Subcutaneous abdominal adipose tissue (tissue), 5 donors: ENCODE measurements at regions not wholly inside any gene's neighbourhood (a gene's known extent, or its start where the extent isn't known, plus 50 kb on each side); places are given as distances from the start of the nearest gene placed in this dataset.

Experiments used
- H3K27ac ChIP-seq: one replicate; pipeline ENCODE4 v1.7.0; 2013; ENCODE audit warnings: low read depth, mild to moderate bottlenecking, inconsistent platforms, low read length, moderate library complexity
- H3K27me3 ChIP-seq, 5 donors: one replicate each; pipeline ENCODE4 v1.7.0; 2013; ENCODE audit warnings: low read length in 5 of 5, inconsistent platforms in 1 of 5; ENCODE audit not compliant: control insufficient read depth in 5 of 5, insufficient read depth in 4 of 5
- H3K36me3 ChIP-seq, 5 donors: one replicate each; pipeline ENCODE4 v1.7.0; 2013; ENCODE audit warnings: low read length in 5 of 5; ENCODE audit not compliant: control insufficient read depth in 5 of 5, insufficient read depth in 5 of 5
- H3K4me1 ChIP-seq, 5 donors: one replicate each; pipeline ENCODE4 v1.7.0; 2013; ENCODE audit warnings: low read length in 5 of 5, mild to moderate bottlenecking in 3 of 5, moderate library complexity in 1 of 5; ENCODE audit not compliant: control insufficient read depth in 5 of 5, insufficient read depth in 5 of 5
- H3K4me3 ChIP-seq, 5 donors: one replicate each; pipeline ENCODE4 v1.7.0; 2013; ENCODE audit warnings: low read length in 5 of 5, low read depth in 1 of 5
- H3K9ac ChIP-seq, 5 donors: one replicate each; pipeline ENCODE4 v1.7.0; 2013; ENCODE audit warnings: low read length in 5 of 5, mild to moderate bottlenecking in 4 of 5, moderate library complexity in 3 of 5
- H3K9me3 ChIP-seq, 5 donors: one replicate each; pipeline ENCODE4 v1.7.0; 2013; ENCODE audit warnings: low read length in 5 of 5; ENCODE audit not compliant: control insufficient read depth in 5 of 5
- donor health status: healthy.
- donor health status: healthy.
- donor health status: healthy.
- donor health status: healthy.
- donor health status: healthy.

DNA sequence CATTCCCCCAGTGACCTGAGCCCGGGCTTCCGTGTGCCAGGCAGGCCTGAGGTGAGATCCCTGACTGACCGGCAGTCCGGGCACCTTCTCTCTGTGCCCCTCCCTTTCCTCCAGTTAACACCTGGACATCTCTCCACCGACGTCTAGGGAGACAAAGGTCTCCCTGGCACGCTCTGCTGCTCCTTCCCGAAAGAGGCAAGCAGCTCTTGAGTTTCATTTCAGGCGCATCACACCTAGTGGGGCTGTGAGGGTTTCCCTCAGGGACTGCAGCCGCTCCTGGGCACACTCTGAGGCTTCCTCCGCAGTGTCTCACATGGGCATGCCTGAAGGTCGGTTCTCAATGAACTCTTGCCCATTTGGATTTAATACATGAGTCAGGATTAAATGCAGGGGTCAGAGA lies 322.7 kb downstream of the CTTN start:
- H3K27ac ChIP-seq: no peak overlapping the region
- no peak overlapping the region for H3K9ac ChIP-seq
- no peaks in the 10 kb centered on the region for H3K9me3 ChIP-seq
- H3K36me3 ChIP-seq: no peaks in the 10 kb centered on the region
- no peaks in the 10 kb centered on the region for H3K4me1 ChIP-seq
- H3K27me3 ChIP-seq: peaks cover 11 to 27% (median 20%) of the 10 kb centered on the region in 5 donors
- no peak overlapping the region for H3K4me3 ChIP-seq

DNA sequence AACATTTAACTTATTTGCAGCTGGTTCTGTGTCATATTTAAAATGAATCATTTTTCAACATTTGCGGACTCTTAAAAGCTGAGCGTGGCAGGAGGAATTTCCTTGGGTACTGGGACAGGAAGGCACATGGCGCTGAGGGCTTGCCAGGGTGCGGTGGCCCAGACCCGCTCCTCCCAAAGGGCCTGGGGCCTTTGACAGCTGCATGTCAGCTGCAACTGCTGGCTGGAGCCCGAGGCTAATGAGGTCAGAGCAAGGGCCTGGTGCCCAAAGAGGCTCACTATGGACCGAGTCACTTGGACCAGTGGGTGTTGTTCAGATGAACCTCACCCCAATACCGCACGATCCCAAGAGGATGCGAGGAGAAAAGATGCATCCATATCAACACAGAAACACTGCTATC lies 326.9 kb downstream of the CTTN start:
- no peak overlapping the region for H3K27ac ChIP-seq
- no peak overlapping the region for H3K4me3 ChIP-seq
- peaks cover 0 to 10% (median 5%) of the 10 kb centered on the region in 5 donors for H3K9me3 ChIP-seq
- peaks cover 0 to 10% (median 6%) of the 10 kb centered on the region in 5 donors for H3K27me3 ChIP-seq
- no peak overlapping the region for H3K9ac ChIP-seq
- no peaks in the 10 kb centered on the region for H3K36me3 ChIP-seq
- no peaks in the 10 kb centered on the region for H3K4me1 ChIP-seq

DNA sequence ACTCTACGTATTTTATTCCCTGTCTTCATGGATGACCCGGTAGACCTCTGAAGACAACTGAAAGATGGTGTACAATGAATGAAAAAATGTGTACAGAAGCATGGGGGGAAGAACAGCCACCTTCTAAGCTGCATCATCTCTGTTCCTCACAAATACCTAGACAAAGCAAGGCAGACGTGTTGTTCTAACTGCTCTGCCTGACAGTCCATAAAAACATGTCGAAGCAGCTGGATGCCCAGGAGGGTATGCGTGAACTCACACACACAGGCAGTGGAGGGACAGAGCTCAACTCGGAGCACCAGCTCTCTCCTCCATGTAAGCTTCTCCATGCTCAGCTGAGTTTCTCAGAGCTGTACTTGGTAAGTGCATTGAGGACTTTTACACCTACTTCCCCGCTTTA lies 327.4 kb downstream of the CTTN start:
- Histone ChIP-seq H3K9me3 (peaks cover 0 to 10% (median 5%) of the 10 kb centered on the region in 5 donors), H3K4me3 (no peak overlapping the region), H3K36me3 (no peaks in the 10 kb centered on the region), H3K4me1 (no peaks in the 10 kb centered on the region), H3K27me3 (peaks cover 0 to 10% (median 6%) of the 10 kb centered on the region in 5 donors), H3K9ac (no peak overlapping the region), H3K27ac (no peak overlapping the region)

DNA sequence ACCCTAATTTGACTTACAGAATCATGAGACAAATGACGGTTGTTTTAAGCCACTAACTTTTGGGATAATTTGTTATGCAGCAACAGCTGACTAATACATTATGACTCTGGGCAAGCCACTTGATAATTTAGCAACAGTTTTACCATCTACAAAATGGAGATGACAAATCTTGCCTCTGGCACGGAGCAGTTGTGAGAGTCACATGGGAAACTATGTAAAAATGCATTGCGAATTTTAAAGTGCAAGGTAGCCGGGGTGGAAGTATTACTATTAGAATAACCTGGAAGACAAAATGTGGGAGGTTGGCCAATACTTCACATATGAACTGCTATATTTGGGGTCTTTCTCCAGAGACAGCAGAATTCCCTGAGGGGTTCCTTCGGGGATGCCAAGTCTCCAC lies 328.7 kb downstream of the CTTN start:
- no peaks in the 10 kb centered on the region for H3K36me3 ChIP-seq

DNA sequence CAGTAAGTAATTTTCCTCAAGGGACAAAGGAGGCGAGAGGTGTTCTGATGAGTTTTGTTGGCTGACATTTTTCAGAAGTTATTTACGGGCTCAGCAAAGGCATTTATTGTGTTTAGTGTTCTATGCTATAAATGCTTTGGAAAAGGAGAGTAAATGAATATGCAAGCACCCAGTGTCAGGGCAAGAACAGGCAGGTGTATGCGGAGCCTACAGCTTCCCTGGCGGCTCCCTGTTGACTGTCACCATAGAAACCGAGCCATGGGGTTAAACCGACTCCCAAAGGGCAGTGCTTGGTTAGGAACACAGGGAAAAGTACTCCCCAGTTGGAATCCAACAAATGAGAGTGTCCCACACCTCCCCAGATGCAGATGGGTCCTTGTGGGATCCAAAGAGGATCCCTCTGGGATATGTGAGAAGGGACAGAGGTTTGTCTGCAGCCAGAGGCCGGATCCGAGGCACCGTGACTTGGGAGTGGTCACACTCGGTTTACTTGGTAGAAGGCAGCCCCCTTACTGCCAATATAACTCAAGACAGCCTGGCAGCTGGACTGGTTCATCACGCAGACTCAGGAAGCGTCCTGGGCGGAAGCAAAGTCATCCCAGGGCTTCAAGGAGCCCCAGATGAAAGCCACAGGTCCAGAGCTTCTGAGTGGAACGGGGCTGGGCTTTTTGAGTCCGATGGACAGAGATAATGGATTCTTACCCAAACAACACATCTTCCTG lies 329.7 kb downstream of the CTTN start:
- Histone ChIP-seq H3K4me3 (no peak overlapping the region), H3K27me3 (peaks cover 0 to 10% (median 8%) of the 10 kb centered on the region in 5 donors), H3K27ac (no peak overlapping the region), H3K9ac (no peak overlapping the region), H3K9me3 (peaks cover 0 to 13% (median 5%) of the 10 kb centered on the region in 5 donors), H3K4me1 (no peaks in the 10 kb centered on the region), H3K36me3 (no peaks in the 10 kb centered on the region)

More for the DNA sequence above, 328.7 kb downstream of the CTTN start:
- no peak overlapping the region for H3K4me3 ChIP-seq
- no peaks in the 10 kb centered on the region for H3K4me1 ChIP-seq
- H3K9me3 ChIP-seq: peaks cover 0 to 13% (median 5%) of the 10 kb centered on the region in 5 donors
- H3K9ac ChIP-seq: no peak overlapping the region
- H3K27ac ChIP-seq: no peak overlapping the region
- peaks cover 0 to 8% (median 4%) of the 10 kb centered on the region in 5 donors for H3K27me3 ChIP-seq

DNA sequence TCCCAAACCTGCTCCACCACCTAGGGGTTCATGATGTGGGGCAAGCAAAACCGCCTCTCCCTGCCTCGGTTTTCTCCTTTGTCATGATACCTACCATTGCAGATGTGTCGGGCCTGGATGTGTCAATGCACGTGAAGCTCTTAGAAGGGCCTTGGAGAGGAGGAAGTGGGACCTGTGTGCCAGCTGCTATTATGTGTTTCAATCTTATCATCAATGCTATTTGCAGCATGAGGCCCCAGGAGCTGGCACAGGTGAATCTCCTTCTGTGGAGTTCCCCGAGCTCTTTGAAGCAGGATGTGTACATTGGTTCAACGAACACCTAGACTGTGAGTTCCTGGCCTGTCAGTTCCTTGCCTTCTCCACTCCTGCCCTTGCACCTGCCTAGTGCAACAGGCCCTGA lies 331.6 kb downstream of the CTTN start:
- H3K4me1 ChIP-seq: no peaks in the 10 kb centered on the region
- H3K4me3 ChIP-seq: no peak overlapping the region
- no peak overlapping the region for H3K27ac ChIP-seq
- H3K9me3 ChIP-seq: peaks cover 0 to 13% (median 5%) of the 10 kb centered on the region in 5 donors
- H3K27me3 ChIP-seq: peaks cover 0 to 14% (median 8%) of the 10 kb centered on the region in 5 donors
- no peaks in the 10 kb centered on the region for H3K36me3 ChIP-seq
- no peak overlapping the region for H3K9ac ChIP-seq

DNA sequence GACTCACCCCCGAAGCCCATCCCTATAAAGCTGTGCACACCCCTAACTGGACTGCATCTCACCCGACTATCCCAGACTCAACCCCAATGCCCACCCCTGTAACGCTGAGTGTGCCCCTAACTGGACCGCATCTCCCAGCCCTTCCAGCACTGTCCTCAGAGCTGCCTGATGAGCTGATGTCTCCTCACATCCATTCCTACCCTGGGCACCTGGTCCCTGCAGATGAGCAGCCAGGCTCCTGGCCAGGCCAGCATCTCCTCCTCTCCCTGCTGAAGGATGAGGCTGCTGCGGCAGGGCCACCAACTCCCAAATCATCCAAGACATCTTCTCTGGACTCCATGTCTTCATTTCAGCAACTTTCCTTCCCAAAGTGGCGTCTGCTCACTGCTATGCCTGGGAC lies 332.1 kb downstream of the CTTN start:
- H3K4me3 ChIP-seq: no peak overlapping the region
- peaks cover 0 to 14% (median 8%) of the 10 kb centered on the region in 5 donors for H3K27me3 ChIP-seq
- no peak overlapping the region for H3K27ac ChIP-seq
- H3K9me3 ChIP-seq: peaks cover 0 to 13% (median 5%) of the 10 kb centered on the region in 5 donors
- H3K4me1 ChIP-seq: no peaks in the 10 kb centered on the region
- H3K36me3 ChIP-seq: no peaks in the 10 kb centered on the region
- no peak overlapping the region for H3K9ac ChIP-seq

DNA sequence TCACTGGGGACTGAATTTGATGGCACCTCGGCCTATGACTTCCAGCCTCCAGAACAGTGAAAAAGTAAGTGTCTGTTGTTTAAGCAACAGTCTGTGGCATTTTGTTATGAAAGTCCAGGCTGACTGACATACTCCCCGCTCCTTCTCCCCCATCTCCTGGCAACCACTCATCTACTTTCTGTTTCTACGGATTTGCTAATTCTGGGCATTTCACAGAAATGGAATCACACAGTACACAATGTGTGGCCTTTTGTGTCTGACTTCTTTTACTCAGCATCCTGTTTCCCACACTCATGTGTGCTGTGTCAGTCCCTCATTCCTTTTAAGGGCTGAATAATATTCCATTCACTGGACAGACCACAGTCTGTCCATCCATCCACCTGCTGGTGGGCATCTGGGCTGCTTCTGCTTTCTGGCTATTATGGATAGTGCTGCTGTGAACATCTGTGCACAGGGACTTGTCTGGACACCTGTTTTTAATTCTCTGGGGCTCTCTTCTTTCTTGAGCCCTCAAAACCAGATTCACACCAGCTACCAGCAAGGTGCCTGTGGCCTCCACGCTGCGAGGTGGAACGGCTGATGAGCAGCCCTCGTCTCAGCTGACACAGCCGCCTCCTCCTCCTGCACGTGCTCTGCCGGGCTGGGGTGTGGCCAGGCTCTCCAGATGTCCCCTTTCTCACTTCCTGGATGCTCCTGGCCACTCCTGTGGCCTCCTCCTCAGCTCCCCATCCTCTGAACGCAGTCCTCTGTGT lies 333.1 kb downstream of the CTTN start:
- no peaks in the 10 kb centered on the region for H3K36me3 ChIP-seq
- H3K4me1 ChIP-seq: peaks cover 0 to 2% (median 0%) of the 10 kb centered on the region in 5 donors
- peaks cover 0 to 13% (median 5%) of the 10 kb centered on the region in 5 donors for H3K9me3 ChIP-seq
- peaks cover 0 to 14% (median 12%) of the 10 kb centered on the region in 5 donors for H3K27me3 ChIP-seq
- H3K27ac ChIP-seq: no peak overlapping the region
- no peak overlapping the region for H3K4me3 ChIP-seq
- no peak overlapping the region for H3K9ac ChIP-seq

DNA sequence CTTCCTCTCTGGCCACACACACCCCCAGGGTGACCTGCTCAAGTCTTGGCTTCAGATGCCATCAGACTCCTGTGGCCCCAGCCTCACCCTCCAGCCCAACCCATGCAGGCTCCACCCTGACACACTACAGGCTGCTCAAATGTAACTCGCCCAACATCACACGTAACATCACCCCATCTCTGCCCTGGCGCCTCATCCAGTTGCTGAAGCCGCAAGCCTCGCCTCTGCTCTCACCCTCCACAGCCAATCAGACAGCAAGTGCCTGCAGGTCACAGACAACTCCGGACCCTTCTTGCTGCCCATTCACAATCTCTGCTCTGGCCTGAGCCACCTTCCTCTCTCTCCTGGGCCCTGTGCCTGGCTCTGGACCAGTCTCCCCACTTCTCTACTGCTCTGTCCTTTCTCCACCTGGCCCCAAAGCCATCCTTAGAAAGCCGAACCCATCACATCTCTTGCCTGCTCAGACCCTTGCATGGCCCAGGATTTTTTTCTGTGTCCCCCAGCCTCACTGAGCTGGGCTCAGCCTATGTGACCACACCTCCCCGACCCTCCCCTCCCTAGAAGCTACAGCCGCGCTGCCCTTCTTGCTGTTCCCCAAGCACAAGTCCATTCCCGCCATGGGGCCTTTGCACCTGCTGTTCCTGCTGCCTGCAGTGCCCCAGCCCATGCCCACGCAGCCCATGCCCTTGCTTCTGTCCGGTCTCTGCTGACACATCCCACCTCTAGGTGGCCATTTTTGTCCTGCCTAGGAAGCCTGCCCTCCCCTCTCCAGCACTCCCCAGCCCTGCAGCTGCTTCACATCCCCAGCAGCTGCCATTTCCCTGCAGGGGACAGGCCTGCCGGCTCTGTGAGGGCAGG lies 333.9 kb downstream of the CTTN start:
- no peak overlapping the region for H3K27ac ChIP-seq
- H3K9ac ChIP-seq: no peak overlapping the region
- peaks cover 0 to 6% (median 0%) of the 10 kb centered on the region in 5 donors for H3K9me3 ChIP-seq
- H3K4me3 ChIP-seq: no peak overlapping the region
- H3K36me3 ChIP-seq: no peaks in the 10 kb centered on the region
- H3K27me3 ChIP-seq: peaks cover 0 to 14% (median 12%) of the 10 kb centered on the region in 5 donors
- peaks cover 0 to 2% (median 0%) of the 10 kb centered on the region in 5 donors for H3K4me1 ChIP-seq
